ENCODE measurements at regions not wholly inside any gene's neighbourhood (a gene's known extent, or its start where the extent isn't known, plus 50 kb on each side); places are given as distances from the start of the nearest gene placed in this dataset.

DNA sequence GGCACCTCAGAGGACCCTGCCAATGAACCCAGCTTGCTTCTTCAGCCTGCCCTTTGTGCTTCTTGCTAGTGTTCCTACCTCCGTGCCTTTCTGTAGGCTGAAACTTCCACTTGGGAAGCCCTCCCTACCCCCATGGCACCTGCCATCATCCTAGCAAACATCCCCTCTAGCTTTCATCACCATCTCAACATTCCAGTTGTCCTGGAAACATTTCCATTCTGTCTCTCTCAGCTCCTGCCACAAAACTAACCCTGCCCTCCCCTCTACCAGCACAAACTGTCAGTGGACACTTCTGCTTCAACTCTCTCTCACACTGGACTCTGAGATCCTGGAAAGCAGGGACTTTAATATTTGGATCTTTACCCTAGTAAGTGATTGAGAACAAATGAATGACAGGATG is 525.8 kb upstream of the TENM4 start:
- no peak overlapping the region for H3K9ac ChIP-seq (ENCODE audit: insufficient read length, low read depth)
- no peaks in the 10 kb centered on the region for H3K4me1 ChIP-seq (ENCODE audit: insufficient read depth, insufficient read length)
- no peak overlapping the region for H3K4me3 ChIP-seq (ENCODE audit: insufficient read length, low read depth)
- DNase-seq (ENCODE audit: low read depth, low spot score) = no peak
- H3K36me3 ChIP-seq (ENCODE audit: insufficient read depth, insufficient read length, low read length) = no peaks in the 10 kb centered on the region
- H3K27me3 ChIP-seq (ENCODE audit: insufficient read depth, insufficient read length) = no peaks in the 10 kb centered on the region
- TF ChIP-seq SUZ12 (IDR thresholded peaks at IDR 0.05; ENCODE audit: extremely low read depth, insufficient read depth, insufficient read length) (no peak), ZNF274 (IDR thresholded peaks at IDR 0.05; ENCODE audit: low read depth, low read length) (no peak), YY1 (IDR thresholded peaks at IDR 0.05; ENCODE audit: insufficient read depth, insufficient read length) (no peak)
- no peaks in the 10 kb centered on the region for H3K9me3 ChIP-seq (ENCODE audit: insufficient read depth, low read length)

DNA sequence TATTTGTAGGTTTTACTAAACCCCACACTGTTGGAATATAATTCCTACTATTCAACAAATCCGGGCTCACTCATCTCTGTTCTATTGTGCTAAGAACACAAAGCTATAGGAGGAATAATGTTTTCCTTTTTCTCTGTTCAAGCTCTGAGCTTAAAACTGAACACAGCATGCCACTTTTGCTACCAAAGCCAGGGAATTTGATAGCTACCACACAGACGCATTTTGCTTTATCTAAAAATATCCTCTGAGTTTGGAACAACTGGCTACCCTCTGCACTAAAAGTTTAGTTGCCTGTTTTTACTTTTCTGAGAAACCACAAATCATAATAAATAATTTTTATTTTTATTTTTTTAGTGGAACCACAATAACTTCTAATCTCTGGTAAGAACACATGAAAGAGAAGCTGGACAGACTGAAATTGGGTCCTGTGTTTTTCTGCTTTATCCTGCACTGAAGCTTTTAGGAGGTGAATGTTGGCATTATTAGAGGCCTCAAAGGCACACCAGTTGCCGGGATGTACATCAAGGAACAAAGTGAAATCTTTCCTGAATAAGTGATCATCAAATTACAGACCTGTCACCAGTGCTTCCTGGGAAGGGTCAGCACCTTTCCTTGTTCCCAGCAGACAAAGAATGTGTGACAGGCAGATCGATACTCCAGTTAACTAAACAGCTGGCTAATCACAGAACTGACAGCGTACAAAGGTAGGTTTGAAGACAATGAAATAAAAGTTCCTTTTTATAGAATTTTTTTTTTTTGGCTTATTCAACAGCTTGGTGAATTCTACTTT is 523.2 kb upstream of the TENM4 start:
- H3K4me3 ChIP-seq (ENCODE audit: insufficient read length, low read depth) = no peak overlapping the region
- no peaks in the 10 kb centered on the region for H3K4me1 ChIP-seq (ENCODE audit: insufficient read depth, insufficient read length)
- H3K9ac ChIP-seq (ENCODE audit: insufficient read length, low read depth) = no peak overlapping the region
- H3K27me3 ChIP-seq (ENCODE audit: insufficient read depth, insufficient read length) = no peaks in the 10 kb centered on the region
- H3K36me3 ChIP-seq (ENCODE audit: insufficient read depth, insufficient read length, low read length) = no peaks in the 10 kb centered on the region
- H3K9me3 ChIP-seq (ENCODE audit: insufficient read depth, low read length) = 0 out of 2 replicates have a peak, but pooled peaks cover 4% of the 10 kb centered on the region
- no peak for TF ChIP-seq ZNF274 (IDR thresholded peaks at IDR 0.05; ENCODE audit: low read depth, low read length)
- TF ChIP-seq SUZ12 (IDR thresholded peaks at IDR 0.05; ENCODE audit: extremely low read depth, insufficient read depth, insufficient read length) = no peak
- DNase-seq (ENCODE audit: low read depth, low spot score) = no peak

DNA sequence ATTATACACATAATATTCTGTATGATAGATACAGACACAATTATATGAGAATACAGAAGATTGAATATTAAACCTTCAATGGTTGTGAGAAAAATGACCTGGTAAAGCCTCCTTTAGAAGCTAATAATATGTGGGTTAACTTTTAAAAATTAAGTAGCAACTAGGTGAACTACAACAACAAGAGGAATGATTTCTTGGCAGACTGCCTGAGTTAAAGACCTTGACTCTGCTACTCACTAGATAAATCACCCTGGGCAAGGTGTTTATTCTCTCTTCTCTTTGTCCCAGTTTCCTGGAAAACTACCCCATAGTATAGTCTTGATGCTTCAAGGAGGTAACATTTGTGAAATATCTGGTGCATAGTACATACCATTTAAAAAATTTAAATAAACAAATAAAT is 519.6 kb upstream of the TENM4 start:
- Histone ChIP-seq H3K4me3 (ENCODE audit: insufficient read length, low read depth) (no peak overlapping the region), H3K9ac (ENCODE audit: insufficient read length, low read depth) (no peak overlapping the region), H3K36me3 (ENCODE audit: insufficient read depth, insufficient read length, low read length) (no peaks in the 10 kb centered on the region), H3K27me3 (ENCODE audit: insufficient read depth, insufficient read length) (no peaks in the 10 kb centered on the region), H3K4me1 (ENCODE audit: insufficient read depth, insufficient read length) (no peaks in the 10 kb centered on the region), H3K9me3 (ENCODE audit: insufficient read depth, low read length) (0 out of 2 replicates have a peak, but pooled peaks cover 5% of the 10 kb centered on the region)
- DNase-seq (ENCODE audit: low read depth, low spot score) = no peak
- TF ChIP-seq SUZ12 (IDR thresholded peaks at IDR 0.05; ENCODE audit: extremely low read depth, insufficient read depth, insufficient read length) (no peak), YY1 (IDR thresholded peaks at IDR 0.05; ENCODE audit: insufficient read depth, insufficient read length) (no peak), ZNF274 (IDR thresholded peaks at IDR 0.05; ENCODE audit: low read depth, low read length) (no peak)

DNA sequence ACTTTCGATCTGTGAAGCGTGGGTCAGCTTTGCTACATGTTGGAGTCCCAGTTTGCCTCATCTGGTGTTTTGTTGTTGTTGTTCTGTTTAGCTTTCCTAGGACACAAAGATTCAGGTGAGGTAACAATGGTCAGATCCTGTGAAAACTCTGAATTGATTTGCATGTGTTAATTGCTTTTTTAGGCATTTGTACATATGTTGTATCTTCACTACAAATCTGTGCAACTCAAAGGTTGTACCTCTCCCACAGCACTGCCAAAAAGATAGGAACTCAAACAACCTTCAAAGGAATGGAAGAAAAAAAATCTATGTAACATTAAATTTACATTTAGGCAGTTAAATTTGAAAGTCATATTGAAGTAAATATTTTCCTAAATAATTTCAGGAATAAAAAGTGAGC is 518.5 kb upstream of the TENM4 start:
- no peak for DNase-seq (ENCODE audit: low read depth, low spot score)
- H3K4me3 ChIP-seq (ENCODE audit: insufficient read length, low read depth) = no peak overlapping the region
- TF ChIP-seq YY1 (IDR thresholded peaks at IDR 0.05; ENCODE audit: insufficient read depth, insufficient read length) (no peak), SUZ12 (IDR thresholded peaks at IDR 0.05; ENCODE audit: extremely low read depth, insufficient read depth, insufficient read length) (no peak), ZNF274 (IDR thresholded peaks at IDR 0.05; ENCODE audit: low read depth, low read length) (no peak)
- no peaks in the 10 kb centered on the region for H3K4me1 ChIP-seq (ENCODE audit: insufficient read depth, insufficient read length)
- H3K9ac ChIP-seq (ENCODE audit: insufficient read length, low read depth) = no peak overlapping the region
- H3K9me3 ChIP-seq (ENCODE audit: insufficient read depth, low read length) = 0 out of 2 replicates have a peak, but pooled peaks cover 5% of the 10 kb centered on the region
- H3K27me3 ChIP-seq (ENCODE audit: insufficient read depth, insufficient read length) = no peaks in the 10 kb centered on the region
- no peaks in the 10 kb centered on the region for H3K36me3 ChIP-seq (ENCODE audit: insufficient read depth, insufficient read length, low read length)

DNA sequence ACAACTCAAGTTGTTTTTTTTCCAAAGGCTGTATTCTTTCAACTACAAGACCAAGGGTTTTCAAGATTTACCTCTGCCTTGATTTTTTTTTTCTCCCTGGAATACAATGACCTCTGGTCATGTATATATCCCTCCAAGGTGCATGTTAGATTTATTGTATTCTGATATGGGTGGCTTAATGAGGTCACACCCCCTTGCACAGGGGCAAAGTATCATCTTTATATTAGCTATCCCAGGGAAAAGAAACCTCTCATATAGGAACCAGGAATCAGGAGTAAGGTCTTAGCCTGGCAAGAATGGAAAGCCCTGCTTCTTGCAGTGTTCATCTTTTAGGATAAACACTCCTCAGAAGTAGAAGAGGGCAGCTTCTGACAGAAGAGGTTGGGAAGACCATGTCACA is 516.9 kb upstream of the TENM4 start:
- Histone ChIP-seq H3K9ac (ENCODE audit: insufficient read length, low read depth) (no peak overlapping the region), H3K9me3 (ENCODE audit: insufficient read depth, low read length) (0 out of 2 replicates have a peak, but pooled peaks cover 5% of the 10 kb centered on the region), H3K36me3 (ENCODE audit: insufficient read depth, insufficient read length, low read length) (no peaks in the 10 kb centered on the region), H3K27me3 (ENCODE audit: insufficient read depth, insufficient read length) (no peaks in the 10 kb centered on the region), H3K4me3 (ENCODE audit: insufficient read length, low read depth) (no peak overlapping the region), H3K4me1 (ENCODE audit: insufficient read depth, insufficient read length) (no peaks in the 10 kb centered on the region)
- no peak for DNase-seq (ENCODE audit: low read depth, low spot score)
- TF ChIP-seq ZNF274 (IDR thresholded peaks at IDR 0.05; ENCODE audit: low read depth, low read length) (no peak), SUZ12 (IDR thresholded peaks at IDR 0.05; ENCODE audit: extremely low read depth, insufficient read depth, insufficient read length) (no peak), YY1 (IDR thresholded peaks at IDR 0.05; ENCODE audit: insufficient read depth, insufficient read length) (no peak)

DNA sequence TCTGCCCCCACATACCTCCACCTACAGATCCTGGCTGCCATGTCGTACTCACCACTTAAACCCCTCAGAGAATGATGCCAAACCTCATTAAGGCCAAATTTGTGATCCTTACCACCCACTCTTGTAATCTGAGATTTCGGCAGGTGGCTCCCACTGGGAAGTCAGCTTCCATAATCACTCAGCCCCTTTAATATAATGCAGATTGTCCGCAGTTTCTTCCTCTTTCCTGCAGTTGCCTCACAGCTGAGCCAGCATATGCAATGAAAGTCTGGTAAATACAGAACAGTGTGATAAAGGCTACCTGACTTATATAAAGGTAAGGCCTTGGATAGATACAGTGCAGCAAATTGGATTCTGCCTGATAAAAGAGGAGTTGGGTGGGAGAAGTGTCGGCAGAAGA is 515.2 kb upstream of the TENM4 start:
- TF ChIP-seq SUZ12 (IDR thresholded peaks at IDR 0.05; ENCODE audit: extremely low read depth, insufficient read depth, insufficient read length) = no peak
- no peak for TF ChIP-seq YY1 (IDR thresholded peaks at IDR 0.05; ENCODE audit: insufficient read depth, insufficient read length)
- DNase-seq (ENCODE audit: low read depth, low spot score) = no peak
- Histone ChIP-seq H3K9me3 (ENCODE audit: insufficient read depth, low read length) (0 out of 2 replicates have a peak, but pooled peaks cover 5% of the 10 kb centered on the region), H3K4me3 (ENCODE audit: insufficient read length, low read depth) (no peak overlapping the region), H3K4me1 (ENCODE audit: insufficient read depth, insufficient read length) (no peaks in the 10 kb centered on the region), H3K36me3 (ENCODE audit: insufficient read depth, insufficient read length, low read length) (no peaks in the 10 kb centered on the region), H3K9ac (ENCODE audit: insufficient read length, low read depth) (no peak overlapping the region), H3K27me3 (ENCODE audit: insufficient read depth, insufficient read length) (no peaks in the 10 kb centered on the region)

DNA sequence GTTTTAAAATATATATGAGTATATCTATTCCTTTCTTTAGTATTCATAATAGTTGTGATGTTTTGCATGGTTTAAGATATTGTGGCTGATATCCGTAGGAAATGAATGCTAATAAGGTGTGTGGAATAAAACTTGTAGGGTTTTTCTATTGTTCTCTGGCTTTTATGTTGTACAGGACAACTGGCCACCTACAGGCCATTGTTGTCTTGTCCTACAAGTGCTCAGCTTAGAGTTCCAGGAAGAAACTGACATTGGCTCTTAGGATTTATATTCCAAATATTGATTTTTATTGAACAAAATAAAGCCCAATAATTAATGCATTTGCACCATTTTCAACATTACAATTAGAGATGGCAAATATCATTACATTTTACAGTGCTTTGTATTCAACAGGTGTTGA is 512.8 kb upstream of the TENM4 start:
- H3K27me3 ChIP-seq (ENCODE audit: insufficient read depth, insufficient read length) = no peaks in the 10 kb centered on the region
- no peaks in the 10 kb centered on the region for H3K36me3 ChIP-seq (ENCODE audit: insufficient read depth, insufficient read length, low read length)
- H3K4me3 ChIP-seq (ENCODE audit: insufficient read length, low read depth) = no peak overlapping the region
- TF ChIP-seq ZNF274 (IDR thresholded peaks at IDR 0.05; ENCODE audit: low read depth, low read length) = no peak
- TF ChIP-seq SUZ12 (IDR thresholded peaks at IDR 0.05; ENCODE audit: extremely low read depth, insufficient read depth, insufficient read length) = no peak
- no peak for TF ChIP-seq YY1 (IDR thresholded peaks at IDR 0.05; ENCODE audit: insufficient read depth, insufficient read length)
- no peaks in the 10 kb centered on the region for H3K4me1 ChIP-seq (ENCODE audit: insufficient read depth, insufficient read length)
- no peaks in the 10 kb centered on the region for H3K9me3 ChIP-seq (ENCODE audit: insufficient read depth, low read length)
- DNase-seq (ENCODE audit: low read depth, low spot score) = no peak
- no peak overlapping the region for H3K9ac ChIP-seq (ENCODE audit: insufficient read length, low read depth)
